HS-5 (cell line): ENCODE measurements at regions not wholly inside any gene's neighbourhood (a gene's known extent, or its start where the extent isn't known, plus 50 kb on each side); places are given as distances from the start of the nearest gene placed in this dataset.

Experiments
- DNase-seq: peaks from one replicate; pipeline ENCODE4 v3.0.0-alpha.2; 2012; ENCODE audit warnings: low read depth

DNA sequence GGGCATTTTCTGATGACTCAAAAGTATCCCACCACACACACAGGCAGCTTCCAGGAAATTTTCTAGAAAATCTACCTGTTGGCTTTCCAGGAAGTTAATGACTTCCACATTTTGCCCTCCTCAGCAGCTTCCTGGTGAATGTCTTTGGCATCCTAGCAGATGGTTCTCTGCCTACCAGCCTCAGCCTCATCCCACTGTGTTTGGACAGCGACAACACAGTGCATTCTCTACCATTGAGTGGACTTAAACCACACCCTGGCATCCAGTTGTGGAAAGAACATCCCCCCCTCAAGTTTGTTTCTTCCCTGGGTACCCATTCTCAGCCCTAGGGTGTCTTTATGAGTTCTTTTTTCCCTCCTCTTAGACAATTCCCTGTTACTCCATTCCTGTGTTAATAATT is 50.8 kb upstream of the GADL1 start:
- no peak for DNase-seq

DNA sequence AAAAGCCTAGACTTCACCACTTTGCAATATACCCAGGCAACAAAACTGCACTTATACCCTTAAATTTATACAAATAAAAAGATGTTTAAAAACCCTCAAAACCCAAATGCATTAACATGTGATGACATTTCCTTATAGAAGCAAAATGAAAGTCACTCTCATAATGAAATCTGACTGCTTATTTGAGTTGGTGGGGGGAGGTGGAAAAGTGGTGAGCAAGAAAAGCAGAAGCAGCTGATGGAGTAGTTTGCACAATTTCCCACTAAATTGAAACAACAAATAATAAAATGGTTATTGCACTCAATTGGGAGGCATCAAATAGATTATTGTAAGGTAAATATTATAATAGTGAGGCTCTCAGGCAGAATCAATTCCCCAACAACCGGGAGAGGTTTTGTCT is 54.0 kb upstream of the GADL1 start:
- no peak for DNase-seq

GRCh38 chr3:30951826-30952225 is 57.4 kb upstream of the GADL1 start:
- no peak for DNase-seq

DNA sequence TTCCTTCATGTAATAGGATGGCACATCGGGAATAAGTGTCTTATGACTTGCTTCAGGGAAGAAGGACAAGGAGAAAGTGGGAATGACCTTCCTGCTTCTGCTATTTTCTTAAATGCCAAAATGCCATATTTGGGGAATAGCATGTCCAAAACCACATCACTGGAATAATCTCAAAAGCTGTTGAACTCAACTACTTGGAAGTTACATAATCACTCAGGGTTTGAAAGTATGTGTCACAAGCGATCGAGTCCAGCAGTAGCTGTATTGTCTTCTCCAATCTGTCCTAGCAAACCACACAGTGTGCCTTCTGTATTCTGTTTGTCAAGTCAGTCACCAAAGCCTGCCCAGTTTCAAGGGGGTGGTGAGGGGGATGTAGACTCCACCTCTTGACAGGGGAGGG is 58.3 kb upstream of the GADL1 start:
- no peak for DNase-seq

- DNase-seq = no peak
These were observed 60.0 kb upstream of the GADL1 start for GRCh38 chr3:30954426-30954825.

DNA sequence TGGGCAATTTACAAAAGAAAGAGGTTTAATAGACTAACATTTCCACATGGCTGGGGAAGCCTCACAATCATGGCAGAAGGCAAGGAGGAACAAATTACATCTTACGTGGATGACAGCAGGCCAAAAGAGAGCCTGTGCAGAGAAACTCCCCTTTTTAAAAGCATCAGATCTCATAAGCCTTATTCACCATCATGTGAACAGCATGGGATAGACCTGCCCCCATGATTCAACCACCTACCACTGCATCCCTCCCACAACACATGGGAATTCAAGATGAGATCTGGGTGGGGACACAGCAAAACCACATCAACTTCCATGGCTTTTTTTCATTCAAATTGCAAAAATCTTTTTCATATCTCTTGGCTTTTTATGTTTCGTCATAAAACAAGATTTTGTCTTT is 67.6 kb upstream of the GADL1 start:
- DNase-seq = no peak

- no peak for DNase-seq
These were observed 68.0 kb upstream of the GADL1 start for GRCh38 chr3:30962493-30962892.

DNA sequence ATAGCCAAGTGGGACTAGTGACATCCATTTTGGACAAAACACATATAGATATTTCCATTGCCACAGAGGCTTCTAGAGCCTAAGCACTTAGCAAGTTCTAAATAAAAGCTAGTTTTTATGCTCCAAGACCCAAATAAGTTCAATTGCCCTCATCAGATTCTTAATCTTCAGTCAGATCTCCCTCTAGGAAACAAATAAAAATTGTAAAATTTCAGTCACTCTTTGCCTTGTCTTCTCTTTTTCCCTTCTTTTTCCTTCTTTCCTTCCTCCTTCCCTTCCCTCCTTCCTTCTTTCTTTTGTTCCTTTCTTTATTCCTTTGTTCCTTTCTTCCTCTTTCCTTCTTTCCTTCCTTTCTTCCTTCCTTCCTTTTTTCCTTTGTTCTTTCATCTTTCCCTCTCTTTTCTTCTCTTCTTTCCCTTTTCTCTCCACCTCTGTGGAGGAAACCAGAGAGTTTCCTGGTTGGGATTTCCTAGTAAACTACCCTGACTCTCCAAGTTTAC is 68.8 kb upstream of the GADL1 start:
- no peak for DNase-seq

- no peak for DNase-seq
These were observed 70.2 kb upstream of the GADL1 start for GRCh38 chr3:30964612-30965011.

DNA sequence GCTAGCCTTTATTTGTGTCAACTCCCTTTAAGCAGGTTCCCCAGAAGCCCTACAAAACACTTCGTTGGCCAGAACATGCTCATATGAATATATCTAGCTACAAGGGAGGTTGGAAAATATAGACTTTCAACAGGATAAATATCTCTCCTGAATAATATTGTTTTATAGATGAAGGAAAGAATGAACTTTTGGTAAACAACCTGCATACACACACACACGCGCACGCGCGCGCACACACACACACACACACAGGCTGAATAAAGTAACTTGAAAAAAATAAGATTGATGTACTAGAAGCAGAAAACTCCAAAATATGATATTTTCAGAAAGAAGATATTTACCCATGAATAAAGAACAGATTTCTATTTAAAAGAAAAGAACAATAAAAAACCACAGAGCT is 72.4 kb upstream of the GADL1 start:
- no peak for DNase-seq

GRCh38 chr3:30970183-30970582 is 75.7 kb upstream of the GADL1 start:
- no peak for DNase-seq

DNA sequence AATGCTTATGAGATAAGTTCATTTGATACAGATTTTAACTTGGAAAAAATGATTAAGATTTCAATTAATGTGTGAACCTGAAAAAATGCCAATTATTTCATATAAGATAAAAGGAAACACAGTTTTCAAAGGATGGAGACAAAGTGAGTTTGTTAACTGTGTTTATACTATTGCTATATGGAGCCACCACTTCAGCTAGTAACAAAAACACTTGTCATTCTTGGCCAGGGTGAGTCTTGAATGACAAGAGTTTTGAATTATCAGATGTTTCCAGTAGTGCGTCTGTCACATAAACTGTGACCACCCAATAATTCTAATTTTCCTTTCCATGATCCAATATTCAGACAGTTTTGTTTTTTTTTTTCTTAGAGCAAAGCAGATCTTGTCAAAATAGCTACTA is 78.0 kb upstream of the GADL1 start:
- DNase-seq = no peak

GRCh38 chr3:30974071-30974470 is 79.6 kb upstream of the GADL1 start:
- DNase-seq = no peak

DNA sequence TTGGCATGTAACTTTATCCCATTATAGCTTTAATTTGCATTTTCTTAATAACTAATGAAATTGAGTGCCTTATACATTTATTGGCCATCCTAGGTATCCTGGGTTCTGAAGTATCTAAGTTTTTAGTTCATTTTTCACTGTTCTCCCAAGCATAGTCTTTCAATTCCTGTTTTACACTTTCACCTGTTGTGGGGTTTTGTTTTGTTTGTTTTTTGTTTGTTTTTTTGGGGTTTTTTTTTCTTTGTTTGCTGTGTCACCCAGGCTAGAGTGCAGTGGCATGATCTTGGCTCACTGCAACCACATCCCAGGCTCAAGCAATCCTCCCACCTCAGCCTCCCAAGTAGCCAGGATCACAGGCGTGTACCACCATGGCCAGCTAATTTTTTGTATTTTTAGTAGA is 83.1 kb upstream of the GADL1 start:
- no peak for DNase-seq

DNA sequence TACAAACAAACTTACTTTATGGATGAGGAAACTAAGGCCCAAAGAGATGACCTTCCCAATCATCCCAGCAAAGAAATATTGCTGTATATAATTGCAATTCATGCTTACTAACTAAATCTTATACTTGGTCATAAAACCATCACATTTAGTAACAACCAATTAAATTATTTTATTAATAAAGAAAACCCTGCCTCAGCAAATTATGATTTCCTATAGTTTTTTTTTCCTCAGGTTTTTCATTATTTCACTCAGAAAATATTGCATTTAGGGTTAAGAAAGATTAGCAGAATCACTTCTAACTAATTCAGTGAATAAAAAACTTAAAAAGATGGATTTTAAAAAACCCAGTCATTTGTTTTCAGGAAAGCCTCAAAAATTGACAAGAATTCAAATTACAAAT is 86.5 kb upstream of the GADL1 start:
- DNase-seq = no peak

DNA sequence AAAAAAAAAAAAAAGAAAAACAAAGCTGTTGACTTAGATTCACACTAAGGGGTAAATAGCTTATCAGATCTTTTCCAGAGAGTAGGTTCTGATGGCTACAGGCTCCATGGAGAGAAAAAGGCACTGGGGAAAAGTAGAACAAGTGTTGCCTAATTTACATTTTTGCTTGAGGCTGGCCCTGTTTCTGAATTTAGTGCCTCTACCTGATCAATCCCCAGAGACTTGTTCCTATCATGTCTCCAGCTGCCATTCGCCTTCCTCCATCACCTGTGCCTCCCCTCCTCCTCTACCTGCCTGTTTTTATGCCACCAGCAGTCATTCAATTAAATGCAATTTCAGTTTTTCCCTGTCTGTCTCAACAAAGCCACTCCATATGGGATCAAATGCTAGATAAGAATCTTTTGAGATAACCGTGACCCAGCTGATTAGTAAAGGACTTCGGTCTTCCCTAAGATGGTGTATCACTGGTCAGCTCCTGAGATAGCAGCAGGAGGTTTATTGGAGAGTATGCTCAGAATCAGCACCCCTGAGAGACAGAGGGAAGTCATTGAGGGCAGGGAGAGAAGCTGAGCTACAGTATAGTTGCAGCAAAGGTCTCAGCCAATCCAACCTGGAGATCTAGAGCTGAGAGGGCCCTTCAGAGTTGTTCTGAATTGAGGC is 88.1 kb upstream of the GADL1 start:
- no peak for DNase-seq

DNA sequence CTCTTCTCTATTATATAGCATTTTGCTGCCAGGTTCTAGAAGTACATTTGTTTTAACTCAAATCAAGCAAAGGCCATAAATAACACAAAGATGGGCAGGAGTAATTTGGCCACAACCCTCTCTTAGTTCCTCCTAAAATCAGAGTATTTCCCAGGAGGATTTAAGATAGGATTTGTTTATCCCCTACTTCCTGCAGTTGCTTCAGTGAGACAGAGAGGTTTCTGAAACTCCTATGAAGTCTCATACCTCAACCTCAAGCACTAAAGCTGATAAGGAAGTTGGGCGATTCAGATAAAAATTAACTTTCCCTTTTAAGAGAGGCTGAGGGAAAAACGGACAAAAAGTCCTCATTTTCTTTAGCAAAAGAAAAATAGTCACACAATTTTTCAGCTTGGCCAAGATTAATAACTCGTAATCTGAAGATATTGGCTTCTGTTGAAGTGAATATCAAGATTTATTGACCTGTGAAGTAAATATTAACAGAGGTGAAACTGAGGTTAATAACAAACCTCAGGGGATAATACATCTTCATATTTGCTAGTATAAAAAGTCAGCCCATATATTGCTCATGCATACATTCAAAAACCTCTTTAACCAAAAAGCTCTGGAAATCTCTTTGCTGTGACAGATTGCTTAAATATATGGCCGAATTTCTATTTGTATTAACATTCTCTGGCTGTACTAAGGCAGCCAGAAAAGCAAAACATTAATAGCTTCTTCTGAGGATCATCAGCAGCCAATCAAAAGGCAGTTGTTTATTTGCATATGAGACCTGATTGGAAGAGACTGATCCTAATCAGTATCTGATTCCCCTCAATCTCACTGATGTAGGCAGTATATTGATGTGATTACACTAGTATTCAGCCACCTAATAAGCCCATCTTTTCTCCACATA is 90.6 kb upstream of the GADL1 start:
- DNase-seq = no peak

DNA sequence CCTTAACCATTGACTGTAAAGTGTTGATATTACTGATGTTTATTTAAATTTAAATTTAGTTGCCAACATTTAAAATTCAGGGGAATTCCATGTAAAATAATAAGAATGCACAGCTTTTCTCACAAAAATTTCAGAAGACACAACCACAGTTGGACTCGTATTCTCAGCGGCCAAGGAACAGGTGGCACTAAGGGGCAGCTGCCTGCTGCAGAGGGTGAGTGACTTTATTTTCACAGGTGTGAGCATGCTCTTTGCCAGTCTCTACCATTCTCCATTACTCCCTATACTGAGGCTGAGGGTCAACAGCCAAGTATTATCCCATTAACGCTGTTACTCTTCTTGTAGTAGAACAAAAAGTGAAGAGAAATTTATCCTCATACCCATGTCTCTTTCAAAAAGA is 92.1 kb upstream of the GADL1 start:
- no peak for DNase-seq

GRCh38 chr3:30988769-30989168 is 94.3 kb upstream of the GADL1 start:
- no peak for DNase-seq

GRCh38 chr3:30989276-30990030 is 95.0 kb upstream of the GADL1 start:
- no peak for DNase-seq

- DNase-seq = no peak
These were observed 102.0 kb upstream of the GADL1 start for GRCh38 chr3:30996467-30996866.

GRCh38 chr3:31002730-31003129 is 108.3 kb upstream of the GADL1 start:
- DNase-seq = no peak
